ENCODE measurements at regions not wholly inside any gene's neighbourhood (a gene's known extent, or its start where the extent isn't known, plus 50 kb on each side); places are given as distances from the start of the nearest gene placed in this dataset.

- DNase-seq (no peak), ATAC-seq (ENCODE audit: low read depth) (no peak)
- intact Hi-C loops (cut with micrococcal nuclease) (no loop called here), dilution Hi-C loops (cut with HindIII; ENCODE audit: low sequenced_read_pairs, unreplicated experiment) (no loop called here), in situ Hi-C loops (cut with MboI; ENCODE audit: low sequenced_read_pairs) (no loop called here)
- no peak overlapping the region for H2BK5ac ChIP-seq (ENCODE audit: low read depth, low read length, poor library complexity, severe bottlenecking)
- POLR2A ChIA-PET (ENCODE audit: unreplicated experiment): no interaction called here
- H2AK5ac ChIP-seq (ENCODE audit: low read depth, low read length): no peak overlapping the region
- H2AFZ ChIP-seq (replicated peaks; ENCODE audit: low read length, poor library complexity): no peak overlapping the region
- no peak overlapping the region for H3K4me3 ChIP-seq (ENCODE audit: insufficient read depth, low read depth, low read length)
- WGBS, 2 experiments (ENCODE audit: extremely low coverage in 2 of 2, insufficient read length in 1 of 2): no CpG with 5 or more reads among the region's 4 CpGs
- H4K8ac ChIP-seq (ENCODE audit: low read depth in 2 of 2, low read length in 2 of 2): no peak overlapping the region
- no peak overlapping the region for H3K14ac ChIP-seq (replicated peaks; ENCODE audit: low read depth, low read length)
- H2BK120ac ChIP-seq (ENCODE audit: low read depth, low read length): no peak overlapping the region
- H3K9ac ChIP-seq (ENCODE audit: low read depth, low read length): no peak overlapping the region
- no peaks in the 10 kb centered on the region for H3K27me3 ChIP-seq (ENCODE audit: control insufficient read depth, insufficient read depth, low read length)
- H3K79me1 ChIP-seq (ENCODE audit: low read depth in 1 of 2, low read length in 2 of 2): no peaks in the 10 kb centered on the region
- H3K23ac ChIP-seq (ENCODE audit: low read depth, low read length): no peak overlapping the region
- no peak overlapping the region for H3K18ac ChIP-seq (ENCODE audit: low read depth, low read length)
- no peaks in the 10 kb centered on the region for H4K20me1 ChIP-seq (ENCODE audit: insufficient read depth, low read length)
- no peak overlapping the region for H3K56ac ChIP-seq (ENCODE audit: extremely low read depth, insufficient read depth, low read length)
- CTCF ChIA-PET: no interaction called here
- no peak overlapping the region for H3K4me2 ChIP-seq (ENCODE audit: low read depth, low read length)
- H4K5ac ChIP-seq (ENCODE audit: low read depth, low read length): no peak overlapping the region
- no peak overlapping the region for H2AK9ac ChIP-seq (replicated peaks; ENCODE audit: low read depth, low read length, poor library complexity)
- H3K27ac ChIP-seq (ENCODE audit: insufficient read depth, low read length): no peak overlapping the region
- H3K9me1 ChIP-seq (ENCODE audit: insufficient read depth, low read length): no peaks in the 10 kb centered on the region
- no peak overlapping the region for H2BK20ac ChIP-seq (ENCODE audit: low read depth, low read length)
- peaks cover 10% of the 10 kb centered on the region for H3K9me3 ChIP-seq (ENCODE audit: control insufficient read depth, insufficient read depth, low read length)
- H3K4me1 ChIP-seq (ENCODE audit: control insufficient read depth, insufficient read depth, low read length): no peaks in the 10 kb centered on the region
- H3K36me3 ChIP-seq (ENCODE audit: control insufficient read depth, insufficient read depth, low read length): no peaks in the 10 kb centered on the region
- BruUV-seq (replicated peaks): no TSS peak
- TF ChIP-seq RAD21 (IDR thresholded peaks at IDR 0.05; ENCODE audit: low read length) (no peak), RCOR1 (IDR thresholded peaks at IDR 0.05; ENCODE audit: insufficient replicate concordance, low read length) (no peak), MAFK (IDR thresholded peaks at IDR 0.05; ENCODE audit: low read depth, low read length) (no peak), USF2 (IDR thresholded peaks at IDR 0.05; ENCODE audit: low read depth, low read length) (no peak), RFX5 (IDR thresholded peaks at IDR 0.05; ENCODE audit: low read depth, low read length) (no peak), FOS (IDR thresholded peaks at IDR 0.05; ENCODE audit: low read depth, low read length) (no peak), POLR2A (IDR thresholded peaks at IDR 0.05; ENCODE audit: low read depth, low read length) (no peak), MXI1 (IDR thresholded peaks at IDR 0.05; ENCODE audit: borderline replicate concordance, low read depth, low read length) (no peak), CEBPB (IDR thresholded peaks at IDR 0.05; ENCODE audit: low read depth, low read length) (no peak), NFE2L2 (IDR thresholded peaks at IDR 0.05; ENCODE audit: low read depth, low read length) (no peak), MAZ (IDR thresholded peaks at IDR 0.05; ENCODE audit: borderline replicate concordance, low read depth, low read length) (no peak), SMC3 (IDR thresholded peaks at IDR 0.05; ENCODE audit: low read depth, low read length) (no peak), CTCF (conservative IDR thresholded peaks at IDR 0.05; ENCODE audit: low read depth, low read length) (no peak), BHLHE40 (IDR thresholded peaks at IDR 0.05; ENCODE audit: low read depth, low read length) (no peak), ELK1 (IDR thresholded peaks at IDR 0.05; ENCODE audit: borderline replicate concordance, low read depth, low read length) (no peak), CHD1 (IDR thresholded peaks at IDR 0.05; ENCODE audit: low read depth, low read length) (no peak)
- H3K4ac ChIP-seq (ENCODE audit: low read depth, low read length): no peak overlapping the region
- no peak overlapping the region for H4K91ac ChIP-seq (ENCODE audit: insufficient read depth, low read depth, low read length)
- no peak overlapping the region for H2BK15ac ChIP-seq (ENCODE audit: low read depth, low read length)
Observed at GRCh38 chr4:12612876-12613275, 871.3 kb downstream of the RAB28 start.
